Calu3 (cell line): ENCODE measurements at regions not wholly inside any gene's neighbourhood (a gene's known extent, or its start where the extent isn't known, plus 50 kb on each side); places are given as distances from the start of the nearest gene placed in this dataset.

Experiments
- BruUV-seq: library from RNA; stranded (reverse); fragments of 400-500 nt; replicated peaks from 2 replicates; lab custom pipeline; 2021; lab: Mats Ljungman, UMichigan
- CTCF ChIA-PET: fragments of 300-600 bp; sonication (Branson Sonifier 250); formaldehyde crosslinking; loops from one replicate; lab custom pipeline; 2022; ENCODE audit warnings: antibody characterized with exemption; lab: Charles Lee
- DNase-seq: peaks from one replicate; pipeline ENCODE4 v3.0.0; 2022
- H3K27ac Mint-ChIP-seq: one replicate; pipeline ENCODE4 v1.8.0; 2022; ENCODE audit warnings: mixed read lengths; ENCODE audit not compliant: unreplicated experiment
- H3K27me3 Mint-ChIP-seq: one replicate; pipeline ENCODE4 v1.8.0; 2022; ENCODE audit warnings: mixed read lengths; ENCODE audit not compliant: unreplicated experiment
- H3K36me3 Mint-ChIP-seq: one replicate; pipeline ENCODE4 v1.8.0; 2022; ENCODE audit warnings: mild to moderate bottlenecking, moderate library complexity, mixed read lengths; ENCODE audit not compliant: insufficient read depth, unreplicated experiment
- H3K4me1 Mint-ChIP-seq: one replicate; pipeline ENCODE4 v1.8.0; 2022; ENCODE audit warnings: mild to moderate bottlenecking, low read depth, mixed read lengths; ENCODE audit not compliant: unreplicated experiment
- H3K4me3 Mint-ChIP-seq: one replicate; pipeline ENCODE4 v1.8.0; 2022; ENCODE audit warnings: mild to moderate bottlenecking, low read depth, moderate library complexity, mixed read lengths; ENCODE audit not compliant: unreplicated experiment
- H3K9me3 Mint-ChIP-seq: one replicate; pipeline ENCODE4 v1.8.0; 2022; ENCODE audit warnings: low read depth, mixed read lengths; ENCODE audit not compliant: unreplicated experiment
- CTCF ChIP-seq: fragments of 200-600 bp; IDR thresholded peaks from one replicate; pipeline ENCODE4 v1.8.0; 2022; ENCODE audit warnings: antibody characterized with exemption; ENCODE audit not compliant: unreplicated experiment
- intact Hi-C: fragments of 100-400 bp; cut with micrococcal nuclease; formaldehyde crosslinking; loops from one replicate; pipeline ENCODE4 v1.10.0; 2022; ENCODE audit not compliant: unreplicated experiment

- TF ChIP-seq CTCF: no peak
- intact Hi-C loops: no loop called here
- CTCF ChIA-PET: no interaction called here
- Mint-ChIP-seq H3K9me3 (peaks cover 2% of the 10 kb centered on the region), H3K4me1 (no peaks in the 10 kb centered on the region), H3K4me3 (no peak overlapping the region), H3K36me3 (no peaks in the 10 kb centered on the region), H3K27ac (no peak overlapping the region), H3K27me3 (no peaks in the 10 kb centered on the region)
- no peak for DNase-seq
- BruUV-seq: no TSS peak
These were observed 161.2 kb upstream of the ECI2 start for GRCh38 chr6:4296552-4296951.

- Mint-ChIP-seq H3K4me1 (no peaks in the 10 kb centered on the region), H3K27me3 (no peaks in the 10 kb centered on the region), H3K36me3 (no peaks in the 10 kb centered on the region), H3K27ac (no peak overlapping the region), H3K9me3 (peaks cover 2% of the 10 kb centered on the region), H3K4me3 (no peak overlapping the region)
- BruUV-seq: no TSS peak
- intact Hi-C loops: no loop called here
- no peak for DNase-seq
- CTCF ChIA-PET: no interaction called here
- no peak for TF ChIP-seq CTCF
These were observed 160.4 kb upstream of the ECI2 start for GRCh38 chr6:4295783-4296155.

- no TSS peak for BruUV-seq
- CTCF ChIA-PET: no interaction called here
- Mint-ChIP-seq H3K27me3 (no peaks in the 10 kb centered on the region), H3K4me1 (no peaks in the 10 kb centered on the region), H3K36me3 (no peaks in the 10 kb centered on the region), H3K4me3 (no peak overlapping the region), H3K9me3 (peaks cover 2% of the 10 kb centered on the region), H3K27ac (no peak overlapping the region)
- intact Hi-C loops: no loop called here
- TF ChIP-seq CTCF: no peak
- no peak for DNase-seq
These were observed 159.8 kb upstream of the ECI2 start for GRCh38 chr6:4295058-4295782.

- no peak for DNase-seq
- intact Hi-C loops: no loop called here
- Mint-ChIP-seq H3K27ac (no peak overlapping the region), H3K36me3 (no peaks in the 10 kb centered on the region), H3K9me3 (peaks cover 2% of the 10 kb centered on the region), H3K27me3 (no peaks in the 10 kb centered on the region), H3K4me3 (no peak overlapping the region), H3K4me1 (no peaks in the 10 kb centered on the region)
- no peak for TF ChIP-seq CTCF
- no TSS peak for BruUV-seq
- CTCF ChIA-PET: no interaction called here
These were observed 159.3 kb upstream of the ECI2 start for GRCh38 chr6:4294636-4295035.
